GM23338 (cell line): ENCODE measurements at regions not wholly inside any gene's neighbourhood (a gene's known extent, or its start where the extent isn't known, plus 50 kb on each side); places are given as distances from the start of the nearest gene placed in this dataset.

Experiments
- CTCF ChIP-seq, 2 experiments: fragments of 200-600 bp in 1 of 2; sonication (generic) in 1 of 2; conservative IDR thresholded peaks; 2 replicates each; pipeline versions ENCODE4 v1.5.1 to v1.6.1; 2016 to 2017; ENCODE audit warnings: antibody characterized with exemption in 2 of 2, low read depth in 2 of 2, mild to moderate bottlenecking in 2 of 2, moderate library complexity in 1 of 2
- EZH2 ChIP-seq: fragments of 200-600 bp; sonication (generic); IDR thresholded peaks from one replicate; pipeline ENCODE4 v1.8.0; 2017; ENCODE audit warnings: antibody characterized with exemption, mild to moderate bottlenecking, low read depth; ENCODE audit not compliant: unreplicated experiment
- POLR2AphosphoS5 ChIP-seq: IDR thresholded peaks from 2 replicates; pipeline ENCODE4 v1.6.1; 2016; ENCODE audit warnings: antibody characterized with exemption, low read depth
- REST ChIP-seq: IDR thresholded peaks from one replicate; pipeline ENCODE4 v1.6.1; 2018; ENCODE audit warnings: antibody characterized with exemption; ENCODE audit not compliant: unreplicated experiment

GRCh38 chr6:25217829-25218228, 61.3 kb upstream of the CARMIL1 start:
- TF ChIP-seq CTCF (conservative IDR thresholded peaks at IDR 0.05; ENCODE audit: low read depth in 2 of 2): no peak
- no peak for TF ChIP-seq EZH2
- no peak for TF ChIP-seq POLR2AphosphoS5
- no peak for TF ChIP-seq REST
